ENCODE measurements at regions not wholly inside any gene's neighbourhood (a gene's known extent, or its start where the extent isn't known, plus 50 kb on each side); places are given as distances from the start of the nearest gene placed in this dataset.
"Not testable (repeated sequence)": the region's sequence is repeated elsewhere in the genome, so short reads cannot be mapped to it uniquely, and the experiment has no call there.

- Mint-ChIP-seq H3K36me3 (no peaks in the 10 kb centered on the region), H3K9me3 (peaks cover 0 to 4% (median 4%) of the 10 kb centered on the region in 3 donors), H3K4me3 (no peak overlapping the region), H3K4me1 (no peaks in the 10 kb centered on the region), H3K27me3 (no peaks in the 10 kb centered on the region), H3K27ac (no peak overlapping the region)
- no peak for ATAC-seq (replicated peaks in 1 of 4)
- no peak for DNase-seq
- Histone ChIP-seq H3K4me3 (ENCODE audit: control insufficient read depth in 1 of 2, extremely low read depth in 1 of 2, low read length in 1 of 2) (no peak overlapping the region), H3K27me3 (replicated peaks in 1 of 2; ENCODE audit: control insufficient read depth in 2 of 2, extremely low read depth in 1 of 2, insufficient read depth in 2 of 2, low read length in 1 of 2) (no peaks in the 10 kb centered on the region), H3K9me3 (no peaks in the 10 kb centered on the region), H3K4me1 (ENCODE audit: control insufficient read depth in 1 of 2, extremely low read depth in 1 of 2, insufficient read depth in 2 of 2, low read length in 2 of 2) (no peaks in the 10 kb centered on the region), H3K36me3 (ENCODE audit: control insufficient read depth in 2 of 2, extremely low read depth in 1 of 2, insufficient read depth in 1 of 2, low read length in 1 of 2) (no peaks in the 10 kb centered on the region), H3K27ac (ENCODE audit: low read length) (no peak overlapping the region)
- ChIA-PET CTCF (no interaction called here), POLR2A (no interaction called here)
Observed at GRCh38 chr3:166606988-166607387, 769.8 kb upstream of the BCHE start.

- Mint-ChIP-seq H3K27ac (no peak overlapping the region), H3K9me3 (peaks cover 3 to 17% (median 11%) of the 10 kb centered on the region in 3 donors), H3K27me3 (no peaks in the 10 kb centered on the region), H3K4me1 (no peaks in the 10 kb centered on the region), H3K4me3 (no peak overlapping the region), H3K36me3 (no peaks in the 10 kb centered on the region)
- Histone ChIP-seq H3K36me3 (ENCODE audit: control insufficient read depth in 2 of 2, extremely low read depth in 1 of 2, insufficient read depth in 1 of 2, low read length in 1 of 2) (no peaks in the 10 kb centered on the region), H3K9me3 (no peaks in the 10 kb centered on the region), H3K27me3 (replicated peaks in 1 of 2; ENCODE audit: control insufficient read depth in 2 of 2, extremely low read depth in 1 of 2, insufficient read depth in 2 of 2, low read length in 1 of 2) (no peaks in the 10 kb centered on the region), H3K27ac (ENCODE audit: low read length) (no peak overlapping the region), H3K4me3 (ENCODE audit: control insufficient read depth in 1 of 2, extremely low read depth in 1 of 2, low read length in 1 of 2) (no peak overlapping the region), H3K4me1 (ENCODE audit: control insufficient read depth in 1 of 2, extremely low read depth in 1 of 2, insufficient read depth in 2 of 2, low read length in 2 of 2) (no peaks in the 10 kb centered on the region)
- no CpG with 5 or more reads among the region's 1 CpG for WGBS (ENCODE audit: insufficient coverage)
- ATAC-seq (replicated peaks in 1 of 4) (no peak), DNase-seq (no peak)
- ChIA-PET POLR2A (no interaction called here), CTCF (no interaction called here)
Observed at GRCh38 chr3:166593776-166594175, 756.6 kb upstream of the BCHE start.

GRCh38 chr3:166582236-166582635 lies 745.0 kb upstream of the BCHE start:
- Histone ChIP-seq H3K9me3 (no peaks in the 10 kb centered on the region), H3K27ac (ENCODE audit: low read length) (no peak overlapping the region), H3K36me3 (ENCODE audit: control insufficient read depth in 2 of 2, extremely low read depth in 1 of 2, insufficient read depth in 1 of 2, low read length in 1 of 2) (no peaks in the 10 kb centered on the region), H3K4me3 (ENCODE audit: control insufficient read depth in 1 of 2, extremely low read depth in 1 of 2, low read length in 1 of 2) (no peak overlapping the region), H3K4me1 (ENCODE audit: control insufficient read depth in 1 of 2, extremely low read depth in 1 of 2, insufficient read depth in 2 of 2, low read length in 2 of 2) (no peaks in the 10 kb centered on the region), H3K27me3 (replicated peaks in 1 of 2; ENCODE audit: control insufficient read depth in 2 of 2, extremely low read depth in 1 of 2, insufficient read depth in 2 of 2, low read length in 1 of 2) (no peaks in the 10 kb centered on the region)
- Mint-ChIP-seq H3K27me3 (no peaks in the 10 kb centered on the region), H3K4me3 (no peak overlapping the region), H3K9me3 (peaks cover 0 to 15% (median 14%) of the 10 kb centered on the region in 3 donors), H3K36me3 (no peaks in the 10 kb centered on the region), H3K27ac (no peak overlapping the region), H3K4me1 (no peaks in the 10 kb centered on the region)
- no peak for DNase-seq
- no peak for ATAC-seq (replicated peaks in 1 of 4)
- CTCF ChIA-PET, result no interaction called here
- no CpG with 5 or more reads among the region's 2 CpGs for WGBS (ENCODE audit: insufficient coverage)
- POLR2A ChIA-PET, result no interaction called here

GRCh38 chr3:166580561-166580960 lies 743.3 kb upstream of the BCHE start:
- Mint-ChIP-seq H3K27ac (no peak overlapping the region), H3K4me3 (no peak overlapping the region), H3K36me3 (no peaks in the 10 kb centered on the region), H3K9me3 (peaks cover 0 to 15% (median 14%) of the 10 kb centered on the region in 3 donors), H3K4me1 (no peaks in the 10 kb centered on the region), H3K27me3 (no peaks in the 10 kb centered on the region)
- Histone ChIP-seq H3K4me1 (ENCODE audit: control insufficient read depth in 1 of 2, extremely low read depth in 1 of 2, insufficient read depth in 2 of 2, low read length in 2 of 2) (no peaks in the 10 kb centered on the region), H3K36me3 (ENCODE audit: control insufficient read depth in 2 of 2, extremely low read depth in 1 of 2, insufficient read depth in 1 of 2, low read length in 1 of 2) (no peaks in the 10 kb centered on the region), H3K27ac (ENCODE audit: low read length) (no peak overlapping the region), H3K4me3 (ENCODE audit: control insufficient read depth in 1 of 2, extremely low read depth in 1 of 2, low read length in 1 of 2) (no peak overlapping the region), H3K9me3 (no peaks in the 10 kb centered on the region), H3K27me3 (replicated peaks in 1 of 2; ENCODE audit: control insufficient read depth in 2 of 2, extremely low read depth in 1 of 2, insufficient read depth in 2 of 2, low read length in 1 of 2) (no peaks in the 10 kb centered on the region)
- 66% methylated on average over 5 of the region's 6 CpGs for WGBS (ENCODE audit: insufficient coverage)
- CTCF ChIA-PET, result no interaction called here
- DNase-seq (no peak), ATAC-seq (replicated peaks in 1 of 4) (no peak)
- POLR2A ChIA-PET, result no interaction called here

- H3K27ac ChIP-seq (ENCODE audit: low read length), result no peak overlapping the region
- no peaks in the 10 kb centered on the region for H3K4me1 Mint-ChIP-seq
- no peaks in the 10 kb centered on the region for H3K36me3 Mint-ChIP-seq
- H3K4me3 Mint-ChIP-seq, result no peak overlapping the region
- no peak overlapping the region for H3K4me3 ChIP-seq (ENCODE audit: control insufficient read depth in 1 of 2, extremely low read depth in 1 of 2, low read length in 1 of 2)
- H3K9me3 Mint-ChIP-seq, result peaks cover under 1 to 16% (median 10%) of the 10 kb centered on the region in 3 donors
- WGBS (ENCODE audit: insufficient coverage), result no CpG with 5 or more reads among the region's 4 CpGs
- ChIA-PET POLR2A (no interaction called here), CTCF (no interaction called here)
- DNase-seq, result no peak
- no peak overlapping the region for H3K27ac Mint-ChIP-seq
- no peaks in the 10 kb centered on the region for H3K36me3 ChIP-seq (ENCODE audit: control insufficient read depth in 2 of 2, extremely low read depth in 1 of 2, insufficient read depth in 1 of 2, low read length in 1 of 2)
- no peaks in the 10 kb centered on the region for H3K27me3 Mint-ChIP-seq
- H3K9me3 ChIP-seq, result no peaks in the 10 kb centered on the region
- no peaks in the 10 kb centered on the region for H3K27me3 ChIP-seq (replicated peaks in 1 of 2; ENCODE audit: control insufficient read depth in 2 of 2, extremely low read depth in 1 of 2, insufficient read depth in 2 of 2, low read length in 1 of 2)
- ATAC-seq (replicated peaks in 1 of 4), result no peak
- no peaks in the 10 kb centered on the region for H3K4me1 ChIP-seq (ENCODE audit: control insufficient read depth in 1 of 2, extremely low read depth in 1 of 2, insufficient read depth in 2 of 2, low read length in 2 of 2)
Observed at GRCh38 chr3:166575161-166575560, 737.9 kb upstream of the BCHE start.

GRCh38 chr3:166571686-166572085 lies 734.5 kb upstream of the BCHE start:
- H3K9me3 ChIP-seq; H3K4me1 Mint-ChIP-seq; H3K27me3 Mint-ChIP-seq; H3K4me3 ChIP-seq (ENCODE audit: control insufficient read depth in 1 of 2, extremely low read depth in 1 of 2, low read length in 1 of 2); H3K27me3 ChIP-seq (replicated peaks in 1 of 2; ENCODE audit: control insufficient read depth in 2 of 2, extremely low read depth in 1 of 2, insufficient read depth in 2 of 2, low read length in 1 of 2); H3K27ac Mint-ChIP-seq; H3K4me3 Mint-ChIP-seq; POLR2A ChIA-PET; CTCF ChIA-PET; H3K27ac ChIP-seq (ENCODE audit: low read length); H3K36me3 Mint-ChIP-seq; ATAC-seq (replicated peaks in 1 of 4); H3K36me3 ChIP-seq (ENCODE audit: control insufficient read depth in 2 of 2, extremely low read depth in 1 of 2, insufficient read depth in 1 of 2, low read length in 1 of 2); DNase-seq; H3K4me1 ChIP-seq (ENCODE audit: control insufficient read depth in 1 of 2, extremely low read depth in 1 of 2, insufficient read depth in 2 of 2, low read length in 2 of 2): not testable (repeated sequence)
- H3K9me3 Mint-ChIP-seq, result peaks cover 3 to 19% (median 6%) of the 10 kb centered on the region in 3 donors
- WGBS (ENCODE audit: insufficient coverage), result no CpG with 5 or more reads among the region's 4 CpGs

- no peak overlapping the region for H3K27ac Mint-ChIP-seq
- no peak overlapping the region for H3K4me3 ChIP-seq (ENCODE audit: control insufficient read depth in 1 of 2, extremely low read depth in 1 of 2, low read length in 1 of 2)
- no peaks in the 10 kb centered on the region for H3K27me3 ChIP-seq (replicated peaks in 1 of 2; ENCODE audit: control insufficient read depth in 2 of 2, extremely low read depth in 1 of 2, insufficient read depth in 2 of 2, low read length in 1 of 2)
- ATAC-seq (replicated peaks in 1 of 4) (no peak), DNase-seq (no peak)
- no peaks in the 10 kb centered on the region for H3K4me1 ChIP-seq (ENCODE audit: control insufficient read depth in 1 of 2, extremely low read depth in 1 of 2, insufficient read depth in 2 of 2, low read length in 2 of 2)
- no peak overlapping the region for H3K27ac ChIP-seq (ENCODE audit: low read length)
- POLR2A ChIA-PET, result interaction anchor here in 1 of 2 donors (1.0 kb wide), 1 partner anchor 18 kb away, joined by 4 read pairs; no protein-coding TSS in a partner anchor
- no peak overlapping the region for H3K4me3 Mint-ChIP-seq
- peaks cover 6 to 24% (median 8%) of the 10 kb centered on the region in 3 donors for H3K9me3 Mint-ChIP-seq
- no peaks in the 10 kb centered on the region for H3K4me1 Mint-ChIP-seq
- H3K36me3 ChIP-seq (ENCODE audit: control insufficient read depth in 2 of 2, extremely low read depth in 1 of 2, insufficient read depth in 1 of 2, low read length in 1 of 2), result no peaks in the 10 kb centered on the region
- CTCF ChIA-PET, result no interaction called here
- no peaks in the 10 kb centered on the region for H3K9me3 ChIP-seq
- H3K36me3 Mint-ChIP-seq, result no peaks in the 10 kb centered on the region
- H3K27me3 Mint-ChIP-seq, result no peaks in the 10 kb centered on the region
Observed at GRCh38 chr3:166570102-166570501, 732.9 kb upstream of the BCHE start.
